Neural progenitor cell (in vitro differentiated cells): ENCODE measurements at regions not wholly inside any gene's neighbourhood (a gene's known extent, or its start where the extent isn't known, plus 50 kb on each side); places are given as distances from the start of the nearest gene placed in this dataset.

Experiments
- DNase-seq: peaks from one replicate; pipeline ENCODE4 v3.0.0-alpha.2; 2016; ENCODE audit warnings: low spot score
- H2AFZ ChIP-seq: fragments of 200-600 bp; sonication (generic); replicated peaks from 2 replicates; pipeline ENCODE4 v1.6.1; 2016; ENCODE audit warnings: antibody characterized with exemption
- H3F3A ChIP-seq: fragments of 200-600 bp; sonication (generic); 2 replicates; pipeline ENCODE4 v1.6.1; 2016; ENCODE audit warnings: antibody characterized with exemption, low read depth
- H3K27ac ChIP-seq: fragments of 200-600 bp; sonication (generic); 2 replicates; pipeline ENCODE4 v1.5.1; 2016; ENCODE audit warnings: mild to moderate bottlenecking
- H3K27me3 ChIP-seq: fragments of 200-600 bp; sonication (generic); 2 replicates; pipeline ENCODE4 v1.6.1; 2016; ENCODE audit warnings: mild to moderate bottlenecking, moderate library complexity
- H3K36me3 ChIP-seq: fragments of 200-600 bp; sonication (generic); 2 replicates; pipeline ENCODE4 v1.5.1; 2016
- H3K4me1 ChIP-seq: fragments of 200-600 bp; sonication (generic); 2 replicates; pipeline ENCODE4 v1.6.1; 2016; ENCODE audit warnings: mixed run types
- H3K4me2 ChIP-seq: fragments of 200-600 bp; sonication (generic); 2 replicates; pipeline ENCODE4 v1.6.1; 2016
- H3K4me3 ChIP-seq: fragments of 200-600 bp; sonication (generic); 2 replicates; pipeline ENCODE4 v1.5.1; 2016
- H3K79me2 ChIP-seq: fragments of 200-600 bp; sonication (generic); 2 replicates; pipeline ENCODE4 v1.6.1; 2016; ENCODE audit warnings: low read depth
- H3K9ac ChIP-seq: fragments of 200-600 bp; sonication (generic); 2 replicates; pipeline ENCODE4 v1.6.1; 2016
- H3K9me3 ChIP-seq: fragments of 200-600 bp; sonication (generic); 2 replicates; pipeline ENCODE4 v1.5.1; 2016; ENCODE audit warnings: low read depth
- H4K20me1 ChIP-seq: fragments of 200-600 bp; sonication (generic); 2 replicates; pipeline ENCODE4 v1.6.1; 2016; ENCODE audit warnings: low read depth
- H3K27ac Mint-ChIP-seq: 3 replicates; pipeline ENCODE4 v1.8.0; 2021; ENCODE audit warnings: mixed read lengths
- H3K27me3 Mint-ChIP-seq: 2 replicates; pipeline ENCODE4 v1.8.0; 2022; ENCODE audit warnings: low read depth, mild to moderate bottlenecking, inconsistent platforms, moderate library complexity, mixed read lengths; ENCODE audit not compliant: insufficient read depth
- H3K36me3 Mint-ChIP-seq: 3 replicates; pipeline ENCODE4 v1.8.0; 2021; ENCODE audit warnings: mixed read lengths
- H3K4me1 Mint-ChIP-seq: 3 replicates; pipeline ENCODE4 v1.8.0; 2021; ENCODE audit warnings: mixed read lengths
- H3K4me3 Mint-ChIP-seq: 3 replicates; pipeline ENCODE4 v1.8.0; 2021; ENCODE audit warnings: mild to moderate bottlenecking, moderate library complexity, mixed read lengths
- H3K9me3 Mint-ChIP-seq: 3 replicates; pipeline ENCODE4 v1.8.0; 2020; ENCODE audit warnings: mixed read lengths
- CTCF ChIP-seq: fragments of 200-600 bp; sonication (generic); IDR thresholded peaks from 2 replicates; pipeline ENCODE4 v1.5.1; 2017; ENCODE audit warnings: antibody characterized with exemption, mild to moderate bottlenecking
- EZH2 ChIP-seq: fragments of 200-600 bp; sonication (generic); IDR thresholded peaks from 2 replicates; pipeline ENCODE4 v1.6.1; 2017; ENCODE audit warnings: antibody characterized with exemption, mild to moderate bottlenecking, moderate library complexity
- EZH2phosphoT487 ChIP-seq: fragments of 200-600 bp; sonication (generic); IDR thresholded peaks from 2 replicates; pipeline ENCODE4 v1.6.1; 2017; ENCODE audit warnings: antibody characterized with exemption

GRCh38 chr9:89837934-89838310 is 233.1 kb downstream of the GADD45G start:
- Mint-ChIP-seq H3K4me3 (no peak overlapping the region), H3K36me3 (no peaks in the 10 kb centered on the region), H3K9me3 (peaks cover 2% of the 10 kb centered on the region), H3K4me1 (peaks cover 16% of the 10 kb centered on the region), H3K27ac (no peak overlapping the region), H3K27me3 (peaks cover 2% of the 10 kb centered on the region)
- H4K20me1 ChIP-seq = no peaks in the 10 kb centered on the region
- no peak overlapping the region for H3K9ac ChIP-seq
- no peaks in the 10 kb centered on the region for H3F3A ChIP-seq
- no peaks in the 10 kb centered on the region for H3K36me3 ChIP-seq
- no peaks in the 10 kb centered on the region for H3K9me3 ChIP-seq
- H3K27me3 ChIP-seq = no peaks in the 10 kb centered on the region
- no peaks in the 10 kb centered on the region for H3K79me2 ChIP-seq
- H3K4me2 ChIP-seq = no peak overlapping the region
- no peak for DNase-seq
- TF ChIP-seq CTCF = no peak
- no peak for TF ChIP-seq EZH2
- TF ChIP-seq EZH2phosphoT487 = no peak
- peaks cover 6% of the 10 kb centered on the region for H3K4me1 ChIP-seq
- H3K4me3 ChIP-seq = no peak overlapping the region
- H3K27ac ChIP-seq = no peak overlapping the region
- H2AFZ ChIP-seq = no peak overlapping the region

GRCh38 chr9:89838621-89839020 is 233.8 kb downstream of the GADD45G start:
- H3K4me1 ChIP-seq = peaks cover 6% of the 10 kb centered on the region
- Mint-ChIP-seq H3K4me1 (peaks cover 22% of the 10 kb centered on the region), H3K36me3 (no peaks in the 10 kb centered on the region), H3K27me3 (peaks cover 2% of the 10 kb centered on the region), H3K9me3 (peaks cover 2% of the 10 kb centered on the region), H3K27ac (no peak overlapping the region), H3K4me3 (no peak overlapping the region)
- no peaks in the 10 kb centered on the region for H3F3A ChIP-seq
- no peak overlapping the region for H3K27ac ChIP-seq
- DNase-seq = no peak
- H3K79me2 ChIP-seq = no peaks in the 10 kb centered on the region
- H3K9me3 ChIP-seq = no peaks in the 10 kb centered on the region
- no peak overlapping the region for H2AFZ ChIP-seq
- H3K27me3 ChIP-seq = no peaks in the 10 kb centered on the region
- H3K9ac ChIP-seq = no peak overlapping the region
- H3K4me2 ChIP-seq = no peak overlapping the region
- no peak overlapping the region for H3K4me3 ChIP-seq
- no peaks in the 10 kb centered on the region for H4K20me1 ChIP-seq
- H3K36me3 ChIP-seq = no peaks in the 10 kb centered on the region
- no peak for TF ChIP-seq CTCF
- no peak for TF ChIP-seq EZH2
- TF ChIP-seq EZH2phosphoT487 = no peak

- Histone ChIP-seq H3K79me2 (no peaks in the 10 kb centered on the region), H3K36me3 (no peaks in the 10 kb centered on the region), H2AFZ (no peak overlapping the region), H3K4me3 (no peak overlapping the region), H3K9me3 (no peaks in the 10 kb centered on the region), H3K27me3 (no peaks in the 10 kb centered on the region), H3K4me2 (no peak overlapping the region), H3F3A (no peaks in the 10 kb centered on the region), H3K4me1 (peaks cover 6% of the 10 kb centered on the region), H4K20me1 (no peaks in the 10 kb centered on the region), H3K27ac (no peak overlapping the region), H3K9ac (no peak overlapping the region)
- Mint-ChIP-seq H3K4me3 (no peak overlapping the region), H3K4me1 (peaks cover 25% of the 10 kb centered on the region), H3K27me3 (peaks cover 2% of the 10 kb centered on the region), H3K36me3 (no peaks in the 10 kb centered on the region), H3K9me3 (peaks cover 2% of the 10 kb centered on the region), H3K27ac (no peak overlapping the region)
- TF ChIP-seq CTCF = no peak
- DNase-seq = no peak
These were observed 234.6 kb downstream of the GADD45G start for GRCh38 chr9:89839449-89839848.

- H3K27me3 ChIP-seq = no peaks in the 10 kb centered on the region
- H3K4me1 Mint-ChIP-seq = peaks cover 25% of the 10 kb centered on the region
- H3K27ac ChIP-seq = no peak overlapping the region
These were observed 235.1 kb downstream of the GADD45G start for GRCh38 chr9:89839952-89840351.

More at GRCh38 chr9:89839952-89840351, 235.1 kb downstream of the GADD45G start:
- Histone ChIP-seq H4K20me1 (no peaks in the 10 kb centered on the region), H3K79me2 (no peaks in the 10 kb centered on the region), H3K36me3 (no peaks in the 10 kb centered on the region), H3F3A (no peaks in the 10 kb centered on the region), H3K4me1 (peaks cover 6% of the 10 kb centered on the region), H3K9me3 (no peaks in the 10 kb centered on the region), H3K4me2 (no peak overlapping the region), H3K4me3 (no peak overlapping the region), H2AFZ (no peak overlapping the region), H3K9ac (no peak overlapping the region)
- Mint-ChIP-seq H3K27me3 (peaks cover 2% of the 10 kb centered on the region), H3K36me3 (no peaks in the 10 kb centered on the region), H3K9me3 (peaks cover 2% of the 10 kb centered on the region), H3K4me3 (peak overlapping the region; percentile 48), H3K27ac (no peak overlapping the region)
- no peak for DNase-seq
- no peak for TF ChIP-seq EZH2phosphoT487
- TF ChIP-seq CTCF = no peak
- TF ChIP-seq EZH2 = no peak
